Activated T-cell treated with anti-CD3 and anti-CD28 coated beads for 4 hours (primary cell): ENCODE measurements at regions not wholly inside any gene's neighbourhood (a gene's known extent, or its start where the extent isn't known, plus 50 kb on each side); places are given as distances from the start of the nearest gene placed in this dataset.

Experiments used
- DNase-seq: peaks from one replicate; pipeline ENCODE4 v3.0.0-alpha.2; 2020

DNA sequence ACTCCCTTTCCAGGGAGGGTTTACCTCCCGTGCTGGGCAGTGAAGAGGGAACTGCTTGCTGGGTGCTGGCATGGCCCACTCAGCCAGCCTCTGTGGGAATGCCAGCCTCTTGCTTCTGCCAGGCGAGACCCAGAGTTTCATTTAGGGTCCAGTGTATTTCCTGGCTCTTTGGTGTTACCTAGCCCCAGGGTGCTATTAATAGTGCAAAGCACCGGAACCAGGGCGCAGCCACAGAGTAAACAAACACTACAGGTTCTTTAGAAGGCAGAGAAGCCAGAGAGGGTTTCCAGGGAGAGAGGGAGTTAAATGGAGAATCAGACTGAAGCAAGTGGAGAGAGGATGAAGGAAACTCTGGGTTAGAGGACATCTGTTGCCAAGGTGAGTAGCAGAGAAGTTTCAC lies 74.9 kb upstream of the SPATA13 start:
- DNase-seq = no peak

DNA sequence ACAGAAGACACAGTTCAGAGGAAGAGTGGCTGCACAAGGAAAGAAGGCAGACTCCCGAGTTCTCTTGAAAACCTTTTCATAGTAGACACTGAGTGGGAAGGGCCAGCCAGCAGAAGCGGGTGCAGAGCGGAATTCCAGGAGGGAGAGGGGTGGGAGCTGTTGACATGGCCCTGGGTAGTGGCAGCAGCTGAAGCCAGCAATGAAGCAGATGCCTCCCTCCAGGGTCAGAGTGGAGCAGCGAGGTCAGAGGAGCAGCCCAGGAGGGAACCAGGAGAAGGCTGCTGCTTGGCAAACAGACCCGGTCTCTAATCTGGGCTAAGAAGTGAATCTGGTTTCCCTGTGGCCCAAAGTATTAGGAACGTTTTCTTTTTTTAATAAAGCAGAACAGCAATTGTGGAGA lies 73.9 kb upstream of the SPATA13 start:
- no peak for DNase-seq

DNA sequence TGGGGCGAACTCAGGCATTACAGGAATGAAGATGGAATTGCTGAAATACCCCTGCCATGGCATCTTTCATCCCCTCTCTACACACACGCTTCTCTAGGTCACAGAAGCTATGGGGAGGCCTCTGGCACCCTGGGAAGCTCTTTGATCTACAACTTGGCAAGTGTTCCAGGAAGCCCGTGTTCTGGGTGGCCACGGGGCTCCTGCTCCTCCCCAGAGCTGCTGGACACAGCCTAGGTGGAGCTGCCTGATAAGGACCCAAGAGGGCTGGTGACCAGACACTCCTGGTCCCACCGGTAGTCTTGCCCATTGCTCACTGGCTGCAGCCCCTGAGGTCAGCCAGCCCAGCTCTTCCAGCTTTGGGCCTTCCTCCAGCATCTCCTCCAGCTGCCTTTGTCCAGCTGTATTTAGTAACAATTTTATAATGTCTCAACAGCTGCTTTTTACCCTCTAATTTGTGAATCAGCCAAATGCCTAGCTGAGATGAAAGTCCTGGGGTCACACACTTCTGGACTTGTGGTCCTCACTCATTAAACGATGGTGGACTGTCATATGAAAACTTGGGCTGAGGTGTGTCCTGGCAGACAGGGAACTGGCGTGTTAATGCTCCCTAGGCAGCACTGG lies 72.8 kb upstream of the SPATA13 start:
- no peak for DNase-seq

DNA sequence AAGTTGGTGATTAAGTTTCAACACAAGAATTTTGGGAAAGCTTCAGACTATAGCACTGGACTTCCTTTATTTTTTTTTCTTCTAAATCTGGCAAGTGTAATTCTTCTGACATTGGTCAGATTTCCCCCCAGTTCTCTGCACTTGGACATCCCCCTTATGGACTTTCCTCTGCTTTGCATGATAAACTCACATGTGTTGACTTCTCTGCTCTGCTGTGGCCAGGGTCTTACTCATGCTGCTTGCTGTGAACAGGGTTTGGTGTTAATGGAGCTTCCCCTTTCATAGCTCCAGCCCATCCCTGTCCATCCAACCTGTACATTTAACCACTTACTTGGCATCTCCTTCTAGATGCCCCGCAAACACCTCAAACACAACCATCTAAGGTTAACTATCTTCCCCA lies 70.5 kb upstream of the SPATA13 start:
- no peak for DNase-seq

DNA sequence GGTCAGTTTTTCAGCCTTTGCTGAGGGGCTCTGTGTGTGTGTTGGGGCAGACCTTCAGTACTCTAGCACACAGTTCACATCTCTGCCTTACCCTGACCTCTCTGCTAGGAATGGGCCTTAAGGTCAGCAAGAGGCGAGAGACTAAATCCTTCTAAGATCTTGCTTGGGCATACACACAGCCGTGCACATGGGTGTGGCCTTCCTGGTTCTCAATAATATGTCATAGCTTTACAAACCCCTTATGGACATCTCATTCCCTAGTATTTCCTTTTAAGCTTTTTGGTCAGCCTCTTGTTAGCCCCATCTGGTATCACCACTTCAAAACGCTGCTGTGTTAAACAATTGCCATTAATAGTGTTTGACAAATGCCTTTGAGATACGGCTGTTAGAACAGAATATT lies 69.4 kb upstream of the SPATA13 start:
- DNase-seq = no peak

DNA sequence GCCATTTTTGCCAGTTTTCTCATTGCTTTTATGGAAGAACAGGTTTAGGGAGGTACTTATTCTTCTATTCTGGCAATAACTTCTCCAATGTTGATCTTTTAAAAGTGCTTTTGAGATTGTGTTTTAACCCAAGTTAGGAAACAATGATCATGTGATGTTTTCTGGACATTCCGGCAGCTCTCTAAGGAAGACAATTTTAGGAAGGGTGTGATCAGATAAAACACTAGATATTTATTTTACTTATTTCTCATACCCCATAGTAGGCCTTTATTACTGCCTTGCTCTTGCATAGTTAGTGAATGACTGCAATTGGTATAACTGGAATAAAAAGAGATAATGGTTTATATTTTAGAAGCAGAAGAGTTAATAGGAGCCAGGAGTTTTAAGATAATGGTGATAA lies 68.4 kb upstream of the SPATA13 start:
- no peak for DNase-seq

DNA sequence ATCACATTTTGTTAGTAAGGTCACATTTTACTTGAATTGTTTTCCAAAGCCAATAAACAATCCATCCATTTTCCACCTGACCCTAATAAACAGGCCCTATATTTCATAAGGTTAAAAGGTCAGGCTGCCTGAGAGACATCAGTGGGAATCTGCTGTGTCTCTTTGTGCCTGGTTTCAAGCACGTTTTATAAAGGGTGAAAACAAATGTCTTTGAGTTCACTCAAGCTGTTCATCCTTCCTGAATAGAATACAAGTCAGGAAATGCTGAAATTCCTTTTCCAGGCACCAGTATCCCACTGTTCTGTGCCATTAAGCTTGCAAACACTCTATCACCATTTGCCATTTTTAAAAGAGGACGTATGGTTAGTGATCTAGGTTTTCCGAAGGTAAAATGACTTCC lies 67.5 kb upstream of the SPATA13 start:
- no peak for DNase-seq

DNA sequence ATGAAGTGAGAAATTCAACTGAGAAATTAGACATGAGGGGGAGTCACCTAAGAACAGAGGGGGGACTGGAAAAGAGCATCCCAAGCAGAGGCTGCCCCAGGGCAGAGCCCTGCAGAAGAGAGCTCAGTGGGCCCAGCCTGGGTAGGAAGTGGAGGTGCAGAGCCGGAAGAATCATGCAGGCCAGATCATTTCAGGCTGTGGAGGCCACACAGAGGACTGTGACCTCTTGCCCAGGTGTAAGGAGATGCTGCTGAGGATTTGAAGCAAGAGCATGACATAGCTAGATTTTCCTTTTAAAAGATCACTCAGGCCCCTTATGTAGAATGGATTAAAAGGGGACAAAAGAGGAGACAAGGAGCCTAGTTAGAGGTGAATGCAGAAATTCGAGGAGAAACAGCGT lies 63.9 kb upstream of the SPATA13 start:
- DNase-seq = no peak

DNA sequence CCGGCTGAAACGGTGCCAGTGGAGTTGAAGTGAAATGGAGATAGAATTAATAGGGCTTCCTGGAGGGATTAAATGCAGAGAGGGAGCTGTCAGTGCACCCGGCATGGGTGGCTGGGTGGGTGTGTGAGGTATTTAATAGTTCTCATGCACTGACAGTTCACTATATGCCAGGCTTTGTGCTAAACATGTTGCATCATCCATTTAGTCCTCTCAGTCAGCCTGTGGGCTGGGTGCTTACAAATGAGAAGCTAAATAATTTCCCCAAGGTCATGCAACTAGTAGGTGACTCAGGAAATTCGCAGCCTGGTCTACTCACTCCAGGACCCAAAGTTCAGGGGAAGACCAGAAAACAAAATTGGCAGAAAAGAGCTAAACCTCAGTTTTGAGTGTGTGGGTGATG lies 63.5 kb upstream of the SPATA13 start:
- DNase-seq = no peak

DNA sequence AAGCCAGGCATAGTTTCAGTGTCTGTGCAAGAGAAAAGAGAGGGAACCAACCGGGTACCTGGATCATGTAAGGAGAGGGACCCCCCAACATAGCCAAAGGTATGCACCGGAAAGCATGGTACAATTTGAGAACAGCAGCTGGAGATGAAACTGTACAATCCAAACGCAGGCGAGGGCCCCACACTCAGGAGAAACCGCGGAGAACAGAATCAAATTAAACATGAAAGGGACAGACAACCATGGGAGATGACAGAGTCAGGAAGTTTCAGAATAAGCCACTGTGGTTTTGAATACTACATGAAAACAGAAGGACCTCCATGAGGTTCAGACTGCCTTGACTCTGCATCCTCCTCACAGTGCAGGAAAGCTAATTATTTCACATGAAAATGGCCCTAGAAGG lies 62.9 kb upstream of the SPATA13 start:
- no peak for DNase-seq

DNA sequence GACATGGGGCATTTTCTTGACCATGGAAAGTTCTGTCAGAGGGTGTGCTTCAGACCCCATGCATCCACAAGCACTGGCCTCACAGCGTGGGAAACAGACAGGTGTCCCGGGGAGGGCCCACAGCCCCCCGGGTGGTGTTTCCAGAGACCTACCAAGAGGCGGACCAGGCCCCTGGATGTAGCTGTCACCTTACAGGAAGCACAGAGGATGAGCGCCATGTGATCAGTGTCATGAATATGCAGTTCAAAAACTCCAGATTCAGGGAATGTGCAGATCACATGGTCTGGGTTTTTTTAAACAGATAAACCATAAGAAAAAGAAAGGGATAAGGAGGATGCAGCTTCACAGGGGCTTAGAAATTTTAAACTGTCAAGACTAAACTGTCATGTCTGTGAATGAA lies 61.0 kb upstream of the SPATA13 start:
- no peak for DNase-seq

DNA sequence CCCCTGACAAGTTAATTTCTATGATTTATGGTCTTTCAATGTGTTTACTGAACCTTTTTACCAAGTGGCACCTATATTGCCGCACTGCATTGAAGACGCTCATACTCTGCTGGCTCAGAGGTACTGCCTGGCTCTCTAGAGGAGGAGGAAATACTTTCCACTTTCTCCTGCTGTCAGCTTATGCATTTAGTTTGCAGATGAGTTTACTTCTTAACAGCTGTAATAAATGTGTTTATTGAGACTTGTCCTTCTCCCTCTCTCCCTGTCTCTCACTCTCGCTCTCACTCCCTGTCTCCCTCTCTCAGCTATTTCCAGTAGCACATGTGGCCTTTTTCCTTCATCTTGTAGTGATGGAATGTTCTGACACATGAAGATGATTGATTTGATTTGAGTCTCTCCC lies 60.3 kb upstream of the SPATA13 start:
- no peak for DNase-seq

DNA sequence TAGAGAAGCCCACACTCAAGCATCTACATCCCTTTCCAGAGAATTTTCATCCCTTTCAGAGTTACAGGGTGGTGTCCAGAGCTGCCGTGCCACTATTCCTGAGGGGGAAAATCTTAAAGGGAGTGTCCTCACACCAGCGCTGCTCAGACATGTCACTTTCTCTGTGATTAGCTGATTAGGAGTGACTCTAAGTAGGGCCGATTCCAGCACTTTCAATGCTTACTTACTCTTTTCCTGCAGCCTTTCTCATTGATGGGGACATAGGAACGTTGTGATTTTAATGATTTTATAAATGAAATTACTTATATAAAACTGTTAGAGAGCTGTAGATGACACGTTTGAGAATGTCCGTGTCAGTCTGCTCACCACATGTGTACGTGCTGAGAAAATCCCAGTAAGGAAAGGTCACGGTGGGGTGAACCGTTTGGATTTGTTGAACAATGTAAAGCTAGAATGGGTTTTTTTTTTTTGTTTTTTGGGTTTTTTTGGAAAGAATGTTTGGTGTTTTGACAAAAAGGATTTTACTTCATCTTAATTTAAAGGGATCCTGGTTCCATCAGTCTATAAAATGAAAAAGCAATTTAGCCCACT lies 56.6 kb upstream of the SPATA13 start:
- DNase-seq = no peak

DNA sequence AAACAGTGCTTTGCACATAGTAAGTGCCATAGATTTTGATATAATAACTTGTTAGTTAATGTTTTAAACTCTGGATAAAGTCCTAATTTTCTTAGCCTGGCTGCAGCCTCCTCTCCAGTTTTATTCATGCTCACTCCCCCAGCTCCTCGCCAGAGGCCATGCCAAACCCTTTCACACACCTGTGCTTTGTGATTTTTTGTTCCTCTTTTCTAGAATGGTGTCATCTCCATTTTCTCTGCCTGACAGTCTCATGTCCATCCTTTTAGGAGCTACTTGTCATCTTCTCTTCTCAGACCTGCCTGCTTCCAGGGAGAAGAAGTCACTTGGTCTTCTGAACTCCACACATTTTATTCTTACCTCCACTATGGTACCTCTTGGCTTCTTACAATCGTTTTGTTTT lies 55.8 kb upstream of the SPATA13 start:
- DNase-seq = no peak

DNA sequence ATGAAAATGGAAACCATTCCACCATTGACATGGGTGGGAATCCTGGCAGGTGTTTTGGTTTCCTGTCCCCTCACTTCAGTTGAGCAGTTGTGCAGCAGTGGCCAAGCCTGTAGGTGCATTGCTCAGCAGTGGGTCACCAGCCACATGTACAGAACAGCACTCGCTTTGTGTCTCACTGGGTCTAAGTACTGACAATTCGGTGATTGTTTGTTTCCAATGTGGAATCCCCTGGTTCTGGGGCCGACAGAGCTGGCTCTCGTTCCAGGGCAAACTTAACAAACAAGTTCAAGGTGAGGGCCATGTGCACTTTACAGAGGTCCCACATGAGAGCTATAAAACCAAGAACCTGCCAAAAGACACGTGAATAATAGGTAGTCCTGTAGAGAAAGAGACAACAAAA lies 54.1 kb upstream of the SPATA13 start:
- DNase-seq = no peak

DNA sequence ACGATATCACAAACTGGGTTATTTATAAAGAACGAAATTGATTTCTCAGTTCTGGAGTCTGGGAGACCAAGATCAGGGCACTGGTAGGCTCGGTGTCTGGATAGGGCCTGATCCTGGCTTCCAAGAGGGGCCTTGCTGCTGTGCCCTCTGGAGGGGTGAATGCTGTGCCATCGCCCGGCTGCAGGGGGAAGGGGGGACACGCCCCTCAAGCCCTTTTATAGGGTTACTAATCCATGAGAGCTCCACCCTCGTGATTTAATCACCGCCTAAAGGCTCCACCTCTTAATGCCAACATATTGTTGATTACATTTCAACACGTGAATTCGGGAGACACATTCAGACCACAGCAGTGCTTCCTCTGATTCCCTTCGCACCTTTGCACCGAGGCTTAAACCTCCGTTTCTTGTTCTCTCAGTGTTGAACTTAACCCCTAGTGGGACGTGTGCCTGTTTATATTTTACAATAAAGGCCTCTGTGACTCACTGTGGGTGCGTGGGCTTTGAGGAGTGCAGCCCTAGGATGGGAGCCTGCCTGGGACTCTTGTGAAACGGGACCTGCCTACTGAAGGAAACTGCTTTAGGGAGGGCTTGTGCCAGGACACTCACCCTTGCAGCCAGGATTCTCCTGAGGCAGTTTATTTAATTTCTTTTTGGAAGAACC lies 52.4 kb upstream of the SPATA13 start:
- DNase-seq = no peak

DNA sequence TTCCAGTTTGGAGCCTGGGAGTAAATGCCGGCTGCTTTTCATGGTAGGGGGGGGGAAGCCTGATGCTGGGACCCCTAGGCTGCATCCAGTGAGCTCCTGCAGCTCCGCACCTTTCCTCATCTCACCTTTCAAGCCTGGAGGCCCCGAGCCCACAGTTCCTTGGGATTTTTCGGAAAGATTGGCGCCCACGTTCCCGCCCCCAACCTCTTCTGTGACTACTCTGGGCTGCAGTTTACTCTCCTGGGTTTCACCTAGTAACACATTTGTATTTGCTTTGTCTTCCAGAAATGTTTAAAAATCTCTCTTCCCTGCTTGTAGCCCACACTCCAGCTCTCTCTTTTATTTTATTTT lies 51.9 kb upstream of the SPATA13 start:
- DNase-seq = no peak

DNA sequence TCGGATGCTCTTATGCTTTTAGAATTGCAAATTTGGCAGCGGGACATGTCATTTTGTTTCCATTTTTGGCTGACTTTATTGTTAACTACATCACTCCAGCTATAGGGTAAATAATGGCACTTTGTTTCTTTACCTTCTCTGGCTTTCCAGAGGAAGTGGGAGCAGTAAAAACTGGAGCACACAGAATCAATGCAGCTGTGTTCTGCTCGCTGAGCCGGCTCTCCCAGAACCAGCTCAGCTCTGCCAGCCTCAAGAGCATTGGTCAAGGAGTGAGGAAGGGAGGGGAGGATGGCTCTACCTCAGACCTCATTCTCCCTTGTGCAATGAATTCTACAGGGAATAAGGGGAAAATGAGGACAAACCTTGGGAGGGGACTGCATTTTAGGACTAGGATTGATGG lies 50.5 kb upstream of the SPATA13 start:
- no peak for DNase-seq
